ENCODE measurements at regions not wholly inside any gene's neighbourhood (a gene's known extent, or its start where the extent isn't known, plus 50 kb on each side); places are given as distances from the start of the nearest gene placed in this dataset.
"Not testable (repeated sequence)": the region's sequence is repeated elsewhere in the genome, so short reads cannot be mapped to it uniquely, and the experiment has no call there.

DNA sequence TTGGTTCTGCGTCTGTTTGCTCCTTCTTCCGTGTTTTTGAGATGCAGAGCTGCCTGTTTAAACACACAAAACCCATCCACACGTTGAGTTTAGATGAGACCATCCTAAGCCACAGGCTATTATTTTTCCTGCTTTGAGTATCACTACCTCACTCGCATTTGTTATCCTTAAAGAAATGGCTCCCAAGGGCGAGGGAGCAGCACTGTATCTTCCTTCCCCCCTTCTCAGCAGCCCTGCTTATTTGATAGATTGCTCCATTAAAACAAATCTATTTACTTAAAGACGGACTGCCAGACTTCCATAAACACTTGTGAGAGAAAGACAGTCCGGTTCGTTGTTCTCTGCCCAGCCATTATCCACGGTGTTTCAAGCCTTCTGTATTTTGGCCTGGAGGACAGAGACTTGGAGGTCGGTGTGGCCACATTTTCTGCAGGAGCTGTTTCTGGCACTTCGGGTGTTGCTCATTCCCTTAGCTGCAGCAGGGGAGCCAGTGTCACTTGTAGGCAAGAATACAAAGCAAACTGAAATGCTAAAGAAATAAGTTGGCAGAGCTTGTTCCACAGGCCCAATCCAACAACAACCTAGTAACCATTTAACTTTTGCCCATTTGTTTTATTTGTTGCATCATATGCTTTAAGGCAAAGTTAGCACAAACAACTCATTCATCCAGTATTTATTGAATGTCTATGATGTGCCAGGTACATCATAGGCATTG is 275.4 kb downstream of the TTC6 start:
- no peak for DNase-seq (ENCODE audit: unreplicated experiment)
- intact Hi-C loops (cut with micrococcal nuclease): loop anchor here (5.0 kb wide), 1 partner anchor 638 kb away; no protein-coding TSS in a partner anchor
- Mint-ChIP-seq H3K36me3 (ENCODE audit: insufficient read depth, unreplicated experiment) (no peaks in the 10 kb centered on the region), H3K27ac (ENCODE audit: low read depth, unreplicated experiment) (no peak overlapping the region), H3K4me3 (ENCODE audit: unreplicated experiment) (no peak overlapping the region), H3K4me1 (ENCODE audit: insufficient read depth, unreplicated experiment) (peaks cover 28% of the 10 kb centered on the region), H3K27me3 (ENCODE audit: insufficient read depth, unreplicated experiment) (no peaks in the 10 kb centered on the region), H3K9me3 (ENCODE audit: unreplicated experiment) (no peaks in the 10 kb centered on the region)
- CTCF ChIA-PET: interaction anchor here (0.6 to 6.1 kb wide), 5 partner anchors 11 to 847 kb away, joined by 3 to 35 read pairs (median 3); no protein-coding TSS in a partner anchor
- POLR2A ChIA-PET: interaction anchor here (0.6 kb wide), 1 partner anchor 639 kb away, joined by 4 read pairs; no protein-coding TSS in a partner anchor
- TF ChIP-seq, protein P1, sequence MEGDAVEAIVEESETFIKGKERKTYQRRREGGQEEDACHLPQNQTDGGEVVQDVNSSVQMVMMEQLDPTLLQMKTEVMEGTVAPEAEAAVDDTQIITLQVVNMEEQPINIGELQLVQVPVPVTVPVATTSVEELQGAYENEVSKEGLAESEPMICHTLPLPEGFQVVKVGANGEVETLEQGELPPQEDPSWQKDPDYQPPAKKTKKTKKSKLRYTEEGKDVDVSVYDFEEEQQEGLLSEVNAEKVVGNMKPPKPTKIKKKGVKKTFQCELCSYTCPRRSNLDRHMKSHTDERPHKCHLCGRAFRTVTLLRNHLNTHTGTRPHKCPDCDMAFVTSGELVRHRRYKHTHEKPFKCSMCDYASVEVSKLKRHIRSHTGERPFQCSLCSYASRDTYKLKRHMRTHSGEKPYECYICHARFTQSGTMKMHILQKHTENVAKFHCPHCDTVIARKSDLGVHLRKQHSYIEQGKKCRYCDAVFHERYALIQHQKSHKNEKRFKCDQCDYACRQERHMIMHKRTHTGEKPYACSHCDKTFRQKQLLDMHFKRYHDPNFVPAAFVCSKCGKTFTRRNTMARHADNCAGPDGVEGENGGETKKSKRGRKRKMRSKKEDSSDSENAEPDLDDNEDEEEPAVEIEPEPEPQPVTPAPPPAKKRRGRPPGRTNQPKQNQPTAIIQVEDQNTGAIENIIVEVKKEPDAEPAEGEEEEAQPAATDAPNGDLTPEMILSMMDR (IDR thresholded peaks at IDR 0.05; ENCODE audit: unreplicated experiment): no peak
- BruUV-seq (replicated peaks): no TSS peak

DNA sequence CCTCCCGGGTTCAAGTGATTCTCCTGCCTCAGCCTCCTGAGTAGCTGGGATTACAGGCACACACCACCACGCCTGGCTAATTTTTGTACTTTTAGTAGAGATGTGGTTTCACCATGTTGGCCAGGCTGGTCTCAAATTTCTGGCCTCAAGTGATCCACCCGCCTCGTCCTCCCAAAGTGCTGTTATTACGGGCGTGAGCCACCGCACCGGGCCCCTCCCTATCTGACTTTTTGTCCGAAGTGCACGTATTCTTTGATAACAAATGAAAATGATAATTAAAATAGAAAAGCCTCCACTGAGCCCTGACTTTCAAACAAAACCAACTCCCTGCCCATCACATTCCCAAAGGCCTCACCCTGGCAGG is 278.6 kb downstream of the TTC6 start:
- intact Hi-C loops (cut with micrococcal nuclease): loop anchor here (1.0 to 5.0 kb wide), 4 partner anchors 165 to 642 kb away; partner anchors contain the start of genes FOXA1 and TTC6
- POLR2A ChIA-PET: interaction anchor here (0.6 to 1.2 kb wide), 2 partner anchors 164 to 261 kb away, joined by 3 to 12 read pairs; no protein-coding TSS in a partner anchor
- H3K36me3 Mint-ChIP-seq (ENCODE audit: insufficient read depth, unreplicated experiment); H3K4me3 Mint-ChIP-seq (ENCODE audit: unreplicated experiment); H3K9me3 Mint-ChIP-seq (ENCODE audit: unreplicated experiment); DNase-seq (ENCODE audit: unreplicated experiment); H3K27ac Mint-ChIP-seq (ENCODE audit: low read depth, unreplicated experiment); BruUV-seq (replicated peaks); H3K27me3 Mint-ChIP-seq (ENCODE audit: insufficient read depth, unreplicated experiment): not testable (repeated sequence)
- CTCF ChIA-PET: interaction anchor here (0.6 to 6.1 kb wide), 30 partner anchors 9 to 993 kb away, joined by 3 to 74 read pairs (median 5); partner anchors contain the start of genes FOXA1, MIPOL1 and TTC6
- H3K4me1 Mint-ChIP-seq (ENCODE audit: insufficient read depth, unreplicated experiment): peaks cover 24% of the 10 kb centered on the region

DNA sequence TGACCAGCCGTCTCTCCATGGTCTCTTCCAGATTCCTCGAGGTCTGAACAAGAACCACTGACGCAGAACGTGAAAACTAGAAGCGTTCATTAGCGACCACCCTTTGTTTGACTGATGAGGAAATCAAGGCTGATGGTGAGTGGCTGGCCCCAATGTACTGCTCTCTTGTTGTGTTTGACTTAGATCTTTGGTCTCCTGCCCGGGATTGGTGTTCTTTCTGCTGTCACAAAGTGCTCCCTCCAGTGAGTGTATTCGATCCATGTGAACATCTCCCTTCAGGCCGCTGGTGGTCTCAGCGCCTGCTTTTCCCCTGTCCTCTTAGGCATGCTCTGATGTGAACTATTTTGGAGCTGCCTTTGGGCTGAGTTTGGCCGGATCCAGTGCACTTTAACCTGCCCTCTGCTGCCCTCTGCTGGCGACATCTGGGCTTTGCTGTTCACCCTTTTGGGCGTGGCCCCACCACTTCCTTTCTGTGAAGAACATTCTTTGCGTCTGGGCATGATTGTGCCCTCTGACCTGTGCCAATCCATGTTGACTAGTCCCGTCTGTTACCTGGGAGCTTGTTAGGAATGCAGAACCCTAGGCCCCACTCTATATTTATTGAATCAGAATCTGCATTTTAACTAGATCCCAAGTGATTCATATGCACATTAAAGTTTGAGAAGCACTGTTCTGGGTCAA is 279.1 kb downstream of the TTC6 start:
- CTCF ChIA-PET: interaction anchor here (0.5 to 6.1 kb wide), 54 partner anchors 9 to 1498 kb away, joined by 3 to 74 read pairs (median 4); partner anchors contain the start of genes FOXA1, MIPOL1 and TTC6
- no peaks in the 10 kb centered on the region for H3K27me3 Mint-ChIP-seq (ENCODE audit: insufficient read depth, unreplicated experiment)
- H3K9me3 Mint-ChIP-seq (ENCODE audit: unreplicated experiment): no peaks in the 10 kb centered on the region
- no peak overlapping the region for H3K4me3 Mint-ChIP-seq (ENCODE audit: unreplicated experiment)
- peaks cover 22% of the 10 kb centered on the region for H3K4me1 Mint-ChIP-seq (ENCODE audit: insufficient read depth, unreplicated experiment)
- intact Hi-C loops (cut with micrococcal nuclease): loop anchor here (1.0 to 5.0 kb wide), 4 partner anchors 165 to 642 kb away; partner anchors contain the start of genes FOXA1 and TTC6
- DNase-seq (ENCODE audit: unreplicated experiment): peak; percentile 83
- POLR2A ChIA-PET: interaction anchor here (0.5 to 1.2 kb wide), 5 partner anchors 164 to 637 kb away, joined by 3 to 12 read pairs (median 3); no protein-coding TSS in a partner anchor
- TF ChIP-seq, protein P1 (IDR thresholded peaks at IDR 0.05; ENCODE audit: unreplicated experiment): peak; percentile 77
- H3K36me3 Mint-ChIP-seq (ENCODE audit: insufficient read depth, unreplicated experiment): no peaks in the 10 kb centered on the region
- H3K27ac Mint-ChIP-seq (ENCODE audit: low read depth, unreplicated experiment): no peak overlapping the region
- no TSS peak for BruUV-seq (replicated peaks)

DNA sequence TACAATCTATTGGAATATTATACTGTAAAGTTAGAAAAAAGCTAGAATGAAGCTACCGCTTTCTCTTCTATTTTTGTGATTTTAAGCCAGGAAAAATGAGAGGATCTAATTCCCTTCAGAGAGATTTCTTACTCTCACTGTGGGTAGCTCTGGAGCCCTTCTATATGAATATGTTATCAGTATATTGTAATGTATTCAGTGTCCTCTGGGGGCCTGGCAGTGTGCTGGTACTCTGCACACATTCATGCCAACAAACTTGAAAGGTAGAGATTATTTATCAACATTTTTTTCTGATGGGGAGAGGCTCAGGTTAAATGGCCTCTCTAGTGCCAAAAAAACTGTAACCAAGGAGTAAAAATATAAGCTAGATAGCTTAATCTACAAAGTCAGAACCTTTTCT is 292.8 kb downstream of the TTC6 start:
- H3K9me3 Mint-ChIP-seq (ENCODE audit: unreplicated experiment): peaks cover 7% of the 10 kb centered on the region
- H3K27ac Mint-ChIP-seq (ENCODE audit: low read depth, unreplicated experiment): no peak overlapping the region
- H3K36me3 Mint-ChIP-seq (ENCODE audit: insufficient read depth, unreplicated experiment): no peaks in the 10 kb centered on the region
- no peak for DNase-seq (ENCODE audit: unreplicated experiment)
- ChIA-PET POLR2A (interaction anchor here (0.6 to 1.1 kb wide), 3 partner anchors 43 to 271 kb away, joined by 3 to 4 read pairs (median 3); no protein-coding TSS in a partner anchor), CTCF (interaction anchor here (0.6 to 2.7 kb wide), 12 partner anchors 9 to 642 kb away, joined by 3 to 14 read pairs (median 4); no protein-coding TSS in a partner anchor)
- no peaks in the 10 kb centered on the region for H3K27me3 Mint-ChIP-seq (ENCODE audit: insufficient read depth, unreplicated experiment)
- H3K4me1 Mint-ChIP-seq (ENCODE audit: insufficient read depth, unreplicated experiment): no peaks in the 10 kb centered on the region
- TF ChIP-seq, protein P1 (IDR thresholded peaks at IDR 0.05; ENCODE audit: unreplicated experiment): no peak
- BruUV-seq (replicated peaks): no TSS peak
- intact Hi-C loops (cut with micrococcal nuclease): no loop called here
- no peak overlapping the region for H3K4me3 Mint-ChIP-seq (ENCODE audit: unreplicated experiment)
